ENCODE measurements at regions not wholly inside any gene's neighbourhood (a gene's known extent, or its start where the extent isn't known, plus 50 kb on each side); places are given as distances from the start of the nearest gene placed in this dataset.
"Not testable (repeated sequence)": the region's sequence is repeated elsewhere in the genome, so short reads cannot be mapped to it uniquely, and the experiment has no call there.

GRCh38 chr2:16727849-16728248 is 62.2 kb upstream of the CYRIA start:
- not testable (repeated sequence) for DNase-seq (ENCODE audit: low read depth in 2 of 2)

- DNase-seq (ENCODE audit: low read depth in 2 of 2): no peak
Measured at GRCh38 chr2:16727256-16727655, 61.6 kb upstream of the CYRIA start.

- no peak for DNase-seq (ENCODE audit: low read depth in 2 of 2)
Measured at GRCh38 chr2:16726577-16726976, 60.9 kb upstream of the CYRIA start.

- no peak for DNase-seq (ENCODE audit: low read depth in 2 of 2)
Measured at GRCh38 chr2:16726147-16726546, 60.5 kb upstream of the CYRIA start.

GRCh38 chr2:16725549-16725948 is 59.9 kb upstream of the CYRIA start:
- DNase-seq (ENCODE audit: low read depth in 2 of 2): no peak

GRCh38 chr2:16722677-16723076 is 57.0 kb upstream of the CYRIA start:
- DNase-seq (ENCODE audit: low read depth in 2 of 2): no peak

- DNase-seq (ENCODE audit: low read depth in 2 of 2): no peak
Measured at GRCh38 chr2:16722126-16722525, 56.5 kb upstream of the CYRIA start.

GRCh38 chr2:16721529-16721928 is 55.9 kb upstream of the CYRIA start:
- DNase-seq (ENCODE audit: low read depth in 2 of 2): not testable (repeated sequence)

- not testable (repeated sequence) for DNase-seq (ENCODE audit: low read depth in 2 of 2)
Measured at GRCh38 chr2:16720737-16721136, 55.1 kb upstream of the CYRIA start.

- no peak for DNase-seq (ENCODE audit: low read depth in 2 of 2)
Measured at GRCh38 chr2:16719485-16719808, 53.8 kb upstream of the CYRIA start.

- DNase-seq (ENCODE audit: low read depth in 2 of 2): no peak
Measured at GRCh38 chr2:16718576-16719484, 53.2 kb upstream of the CYRIA start.

GRCh38 chr2:16717477-16717876 is 51.8 kb upstream of the CYRIA start:
- DNase-seq (ENCODE audit: low read depth in 2 of 2): no peak

- DNase-seq (ENCODE audit: low read depth in 2 of 2): no peak
Measured at GRCh38 chr2:16716944-16717343, 51.3 kb upstream of the CYRIA start.

GRCh38 chr2:16716024-16716423 is 50.4 kb upstream of the CYRIA start:
- no peak for DNase-seq (ENCODE audit: low read depth in 2 of 2)

Measured in stimulated activated CD4-positive, alpha-beta T cell treated with anti-CD3 and anti-CD28 coated beads, Interleukin-1b, Interleukin-23, amount 100 ng/mL, for 1 hour (primary cell).